LNCaP clone FGC (cell line): ENCODE measurements at regions not wholly inside any gene's neighbourhood (a gene's known extent, or its start where the extent isn't known, plus 50 kb on each side); places are given as distances from the start of the nearest gene placed in this dataset.

Experiments used
- DNase-seq: peaks from one replicate; pipeline ENCODE4 v3.0.0-alpha.2; 2011; ENCODE audit warnings: low read depth
- H3K4me3 ChIP-seq: 2 replicates; pipeline ENCODE4 v1.5.1; 2011; ENCODE audit warnings: mild to moderate bottlenecking, low read depth, low read length, control low read depth
- CTCF ChIP-seq: IDR thresholded peaks from 2 replicates; pipeline ENCODE4 v1.5.1; 2012; ENCODE audit warnings: mild to moderate bottlenecking; ENCODE audit not compliant: control insufficient read depth, insufficient read depth; ENCODE audit errors: extremely low read depth

DNA sequence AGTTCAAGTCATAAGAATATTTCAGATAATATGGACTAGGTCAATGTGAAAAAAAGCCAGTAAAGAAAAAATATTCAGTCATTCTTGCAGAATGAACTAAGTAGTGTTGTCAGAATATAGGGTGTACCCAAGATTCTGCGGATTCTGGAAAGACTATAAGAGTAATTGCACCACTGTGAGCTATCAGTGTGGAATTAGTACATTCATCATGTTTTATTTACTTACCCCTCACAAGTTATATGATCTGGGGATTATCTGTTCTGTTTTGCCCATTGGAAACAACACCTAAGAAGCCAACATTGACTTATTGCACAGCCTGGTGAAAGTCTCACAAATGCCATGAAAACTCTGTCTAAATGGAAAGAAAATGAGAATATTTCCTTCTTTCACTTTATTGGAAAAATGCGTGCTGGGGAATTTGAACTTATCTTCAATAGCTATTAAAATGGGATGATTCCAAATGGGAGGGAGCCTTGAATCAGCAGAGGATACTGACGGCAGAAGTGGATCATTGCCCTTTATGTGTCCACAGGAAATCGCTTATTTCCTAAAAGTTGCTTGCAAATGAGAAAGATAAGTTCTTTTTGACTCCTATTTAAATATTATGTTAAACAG, 563.3 kb upstream of the POM121L12 start:
- no peak for TF ChIP-seq CTCF
- H3K4me3 ChIP-seq: no peak overlapping the region
- no peak for DNase-seq

GRCh38 chr7:52465216-52465615, 570.2 kb upstream of the POM121L12 start:
- DNase-seq: no peak
- no peak for TF ChIP-seq CTCF
- no peak overlapping the region for H3K4me3 ChIP-seq

DNA sequence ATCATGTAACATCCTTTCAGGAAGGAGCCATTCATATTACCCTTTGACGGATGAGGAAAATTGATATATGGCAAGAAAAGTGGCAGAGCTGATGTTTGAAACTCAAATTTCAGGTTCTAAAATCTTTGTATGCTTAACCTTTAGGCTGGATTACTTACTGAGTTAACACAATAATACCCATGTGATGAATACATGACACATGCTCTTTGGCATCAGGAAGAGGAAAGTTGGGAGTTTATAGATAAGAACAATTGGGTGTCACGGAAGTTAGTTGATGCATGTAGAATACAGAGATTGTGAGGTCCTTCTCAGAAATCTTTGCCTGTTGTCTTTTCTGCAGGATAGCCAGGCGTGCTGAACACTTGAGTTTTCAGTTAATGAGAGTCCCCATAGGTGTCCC, 572.1 kb upstream of the POM121L12 start:
- no peak for DNase-seq
- TF ChIP-seq CTCF: no peak
- H3K4me3 ChIP-seq: no peak overlapping the region

DNA sequence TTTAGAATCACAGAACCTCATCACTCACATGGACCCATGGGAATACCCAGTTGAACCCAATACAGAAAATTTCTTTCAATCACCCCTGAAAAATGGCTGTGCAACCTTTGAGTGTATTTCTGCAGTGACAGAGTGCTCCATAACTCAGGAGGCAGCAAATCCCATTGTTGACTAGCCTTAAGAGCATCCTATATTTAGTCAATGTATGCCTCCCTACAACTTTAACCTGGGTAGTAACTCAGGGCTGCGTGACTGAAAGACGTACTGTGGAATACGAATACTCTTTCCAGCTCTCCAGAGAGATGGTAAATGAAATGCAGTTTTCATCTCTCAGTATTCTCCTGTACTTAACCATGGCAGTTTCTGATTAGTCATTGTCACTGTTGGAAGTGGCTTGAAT, 573.0 kb upstream of the POM121L12 start:
- no peak for DNase-seq
- no peak overlapping the region for H3K4me3 ChIP-seq
- TF ChIP-seq CTCF: no peak

DNA sequence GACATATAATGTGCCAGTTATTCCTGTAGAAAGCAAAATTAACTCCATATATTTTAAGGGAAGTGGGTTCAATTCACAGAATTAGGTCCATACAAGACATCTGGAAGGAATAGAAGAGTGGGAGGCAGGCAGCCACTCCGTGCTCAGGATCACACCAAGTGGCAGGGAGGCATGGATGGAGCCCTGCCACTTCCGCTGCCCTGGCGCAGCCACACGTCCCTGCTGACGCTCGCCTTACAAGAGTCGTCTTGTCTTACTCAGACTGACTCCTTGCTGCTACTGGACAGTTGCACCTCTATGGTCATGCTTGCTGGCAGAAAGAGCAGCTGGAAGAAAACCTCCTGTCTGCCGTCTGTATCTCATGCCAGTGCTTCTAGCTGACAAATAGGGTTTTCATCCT, 579.9 kb upstream of the POM121L12 start:
- DNase-seq: no peak
- TF ChIP-seq CTCF: no peak
- no peak overlapping the region for H3K4me3 ChIP-seq

GRCh38 chr7:52450816-52451215, 584.6 kb upstream of the POM121L12 start:
- DNase-seq: peak; percentile 23
- TF ChIP-seq CTCF: no peak
- H3K4me3 ChIP-seq: no peak overlapping the region

- DNase-seq: no peak
- no peak overlapping the region for H3K4me3 ChIP-seq
- no peak for TF ChIP-seq CTCF
Observed at GRCh38 chr7:52447581-52448180, 587.8 kb upstream of the POM121L12 start.
